ENCODE measurements at regions not wholly inside any gene's neighbourhood (a gene's known extent, or its start where the extent isn't known, plus 50 kb on each side); places are given as distances from the start of the nearest gene placed in this dataset.
A peak's percentile ranks its signal among the peaks of the same experiment; 100 is the strongest.

DNA sequence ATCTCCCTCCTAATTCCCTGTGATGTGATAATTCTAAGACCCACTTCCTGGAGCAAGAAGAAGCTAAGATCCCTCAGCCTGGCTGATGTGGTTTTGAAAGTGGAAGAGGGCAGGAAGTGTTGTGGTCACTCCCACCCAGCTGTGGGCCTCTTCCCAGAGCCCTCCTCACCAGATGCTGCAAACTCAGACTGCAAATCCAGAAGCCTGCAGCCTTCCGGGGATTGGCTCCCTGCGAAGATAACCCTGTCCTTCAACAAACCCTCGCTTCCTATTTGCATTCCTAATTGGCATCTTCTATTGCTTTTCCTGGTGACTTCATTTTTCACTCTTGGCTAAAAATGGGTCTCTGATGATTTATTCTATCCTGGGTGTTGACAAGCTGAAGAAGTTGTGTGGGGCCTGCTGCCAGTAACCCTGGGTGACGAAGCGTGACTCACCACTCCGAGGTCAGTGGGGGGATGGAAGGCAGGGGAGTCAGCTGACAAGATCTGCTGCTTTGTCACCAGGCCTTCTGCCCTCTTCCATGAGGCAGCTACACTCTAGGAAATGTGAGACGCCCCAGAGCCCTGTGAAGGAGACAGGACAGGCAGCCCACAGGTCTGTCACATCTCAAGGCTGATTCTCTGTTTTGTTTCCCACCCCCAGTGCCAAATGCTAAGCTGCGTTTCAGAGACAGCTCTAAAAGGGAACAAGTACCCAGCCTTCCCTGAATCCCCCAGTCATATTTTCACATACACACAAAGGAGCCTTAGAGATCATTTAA lies 99.7 kb upstream of the LIPC start (continued):
- TF ChIP-seq, protein P1, sequence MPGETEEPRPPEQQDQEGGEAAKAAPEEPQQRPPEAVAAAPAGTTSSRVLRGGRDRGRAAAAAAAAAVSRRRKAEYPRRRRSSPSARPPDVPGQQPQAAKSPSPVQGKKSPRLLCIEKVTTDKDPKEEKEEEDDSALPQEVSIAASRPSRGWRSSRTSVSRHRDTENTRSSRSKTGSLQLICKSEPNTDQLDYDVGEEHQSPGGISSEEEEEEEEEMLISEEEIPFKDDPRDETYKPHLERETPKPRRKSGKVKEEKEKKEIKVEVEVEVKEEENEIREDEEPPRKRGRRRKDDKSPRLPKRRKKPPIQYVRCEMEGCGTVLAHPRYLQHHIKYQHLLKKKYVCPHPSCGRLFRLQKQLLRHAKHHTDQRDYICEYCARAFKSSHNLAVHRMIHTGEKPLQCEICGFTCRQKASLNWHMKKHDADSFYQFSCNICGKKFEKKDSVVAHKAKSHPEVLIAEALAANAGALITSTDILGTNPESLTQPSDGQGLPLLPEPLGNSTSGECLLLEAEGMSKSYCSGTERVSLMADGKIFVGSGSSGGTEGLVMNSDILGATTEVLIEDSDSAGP (CRISPR knock-in tag; IDR thresholded peaks at IDR 0.05; ENCODE audit: borderline replicate concordance) = peak; percentile 35; the same call in 1 of the 2 replicates
- TF ChIP-seq, protein P2, sequence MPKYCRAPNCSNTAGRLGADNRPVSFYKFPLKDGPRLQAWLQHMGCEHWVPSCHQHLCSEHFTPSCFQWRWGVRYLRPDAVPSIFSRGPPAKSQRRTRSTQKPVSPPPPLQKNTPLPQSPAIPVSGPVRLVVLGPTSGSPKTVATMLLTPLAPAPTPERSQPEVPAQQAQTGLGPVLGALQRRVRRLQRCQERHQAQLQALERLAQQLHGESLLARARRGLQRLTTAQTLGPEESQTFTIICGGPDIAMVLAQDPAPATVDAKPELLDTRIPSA (CRISPR knock-in tag; IDR thresholded peaks at IDR 0.05; ENCODE audit: borderline replicate concordance) = no peak
- TF ChIP-seq ZNF207 (IDR thresholded peaks at IDR 0.05; ENCODE audit: borderline replicate concordance) (no peak), HMGA1 (CRISPR knock-in tag; conservative IDR thresholded peaks at IDR 0.05) (no peak), ZNF781 (CRISPR knock-in tag; IDR thresholded peaks at IDR 0.05; ENCODE audit: borderline replicate concordance, not compliant biosample characterization) (no peak), YY1 (IDR thresholded peaks at IDR 0.05; ENCODE audit: insufficient read depth, insufficient replicate concordance, low read depth, low read length) (no peak), NRL (CRISPR knock-in tag; IDR thresholded peaks at IDR 0.05; ENCODE audit: borderline replicate concordance) (no peak), ZNF720 (CRISPR knock-in tag; IDR thresholded peaks at IDR 0.05) (no peak), AHDC1 (CRISPR knock-in tag; IDR thresholded peaks at IDR 0.05; ENCODE audit: borderline replicate concordance) (peak; percentile 84; the same call in 1 of the 2 replicates), ZNF569 (CRISPR knock-in tag; IDR thresholded peaks at IDR 0.05; ENCODE audit: borderline replicate concordance) (no peak), MXD3 (CRISPR knock-in tag; IDR thresholded peaks at IDR 0.05) (no peak), BCLAF1 (IDR thresholded peaks at IDR 0.05) (no peak), ZNF792 (CRISPR knock-in tag; IDR thresholded peaks at IDR 0.05) (peak; percentile 50), ZNF337 (CRISPR knock-in tag; IDR thresholded peaks at IDR 0.05; ENCODE audit: borderline replicate concordance, low read depth) (no peak), ZEB1 (IDR thresholded peaks at IDR 0.05; ENCODE audit: insufficient replicate concordance, low read depth) (no peak)
